GM12878 (cell line): ENCODE measurements at regions not wholly inside any gene's neighbourhood (a gene's known extent, or its start where the extent isn't known, plus 50 kb on each side); places are given as distances from the start of the nearest gene placed in this dataset.

Source experiments
- ATAC-seq: fragments of 200-7000 bp; cut with Tn5 transposase; 3 replicates; pipeline ENCODE4 v1.9.1; 2020; ENCODE audit warnings: mild to moderate bottlenecking, moderate library complexity
- BruUV-seq: library from RNA; stranded (reverse); fragments of 400-500 nt; replicated peaks from 2 replicates; lab custom pipeline; 2021; lab: Mats Ljungman, UMichigan
- CTCF ChIA-PET: fragments of 300-600 bp; sonication (Branson Sonifier 250); formaldehyde crosslinking; extraction: SDS; loops from one replicate; lab custom pipeline; 2021; ENCODE audit warnings: inconsistent platforms; lab: Yijun Ruan, JAX
- POLR2A ChIA-PET: fragments of 350-600 bp; formaldehyde crosslinking; extraction: SDS; loops from one replicate; lab custom pipeline; 2021; ENCODE audit warnings: inconsistent platforms; lab: Charles Lee
- RAD21 ChIA-PET: fragments of 300-600 bp; sonication (Branson Sonifier 250); formaldehyde crosslinking; loops from one replicate; lab custom pipeline; 2023; ENCODE audit warnings: antibody characterized with exemption; ENCODE audit not compliant: unreplicated experiment; lab: Charles Lee
- SMC1A ChIA-PET: fragments of 300-600 bp; sonication (Branson Sonifier 250); formaldehyde crosslinking; loops from one replicate; lab custom pipeline; 2023; ENCODE audit not compliant: unreplicated experiment, uncharacterized antibody; lab: Charles Lee
- DNase-seq: peaks from one replicate; pipeline ENCODE4 v3.0.0-alpha.2; 2011; ENCODE audit warnings: low read depth, low spot score
- FAIRE-seq: peaks from 3 replicates; lab custom pipeline; 2011; peaks lifted over from hg19 to GRCh38; lab: Jason Lieb, UNC
- H2AFZ ChIP-seq: 2 replicates; pipeline ENCODE4 v1.6.0; 2011; ENCODE audit warnings: low read depth, low read length, control low read depth; ENCODE audit not compliant: control insufficient read depth
- H3K27ac ChIP-seq: 2 replicates; pipeline ENCODE4 v1.5.1; 2011; ENCODE audit warnings: control low read depth; ENCODE audit not compliant: control insufficient read depth, insufficient read depth
- H3K27me3 ChIP-seq, 2 experiments: replicated peaks in 1 of 2; 2 replicates each; pipeline versions ENCODE4 v1.6.0 to v1.6.1; 2011; ENCODE audit warnings: low read length in 1 of 2; ENCODE audit not compliant: control insufficient read depth in 2 of 2, insufficient read depth in 2 of 2
- H3K36me3 ChIP-seq, 2 experiments: 2 replicates each; pipeline ENCODE4 v1.5.1; 2011; ENCODE audit warnings: low read length in 1 of 2; ENCODE audit not compliant: control insufficient read depth in 2 of 2, insufficient read depth in 2 of 2
- H3K4me1 ChIP-seq: 2 replicates; pipeline ENCODE4 v1.6.1; 2011; ENCODE audit warnings: mild to moderate bottlenecking, low read length, moderate library complexity, mixed read lengths; ENCODE audit not compliant: control insufficient read depth, insufficient read depth
- H3K4me2 ChIP-seq: 2 replicates; pipeline ENCODE4 v1.6.0; 2011; ENCODE audit warnings: control low read depth; ENCODE audit not compliant: control insufficient read depth, insufficient read depth
- H3K4me3 ChIP-seq: fragments of 200-600 bp; sonication (generic); 2 replicates; pipeline ENCODE4 v1.5.1; 2016
- H3K79me2 ChIP-seq: 2 replicates; pipeline ENCODE4 v1.6.0; 2011; ENCODE audit warnings: low read length; ENCODE audit not compliant: control insufficient read depth, insufficient read depth
- H3K9ac ChIP-seq: 2 replicates; pipeline ENCODE4 v1.8.0; 2011; ENCODE audit warnings: low read length, control low read depth, mixed read lengths; ENCODE audit not compliant: control insufficient read depth, insufficient read depth
- H3K9me3 ChIP-seq: replicated peaks from 3 replicates; pipeline ENCODE4 v1.5.1; 2011; ENCODE audit warnings: mild to moderate bottlenecking, low read length; ENCODE audit not compliant: control insufficient read depth, insufficient read depth
- H4K20me1 ChIP-seq: 2 replicates; pipeline ENCODE4 v1.6.0; 2011; ENCODE audit not compliant: control insufficient read depth, insufficient read depth
- ATF7 ChIP-seq: fragments of 450-650 bp; IDR thresholded peaks from 2 replicates; pipeline ENCODE4 v1.6.1; 2016; ENCODE audit warnings: low read depth, mild to moderate bottlenecking
- EP300 ChIP-seq, 2 experiments: fragments of 150-350 bp in 1 of 2; IDR thresholded peaks; 2 replicates each; pipeline ENCODE4 v1.6.1; 2011 to 2012; ENCODE audit warnings: low read depth in 2 of 2, low read length in 2 of 2, borderline replicate concordance in 1 of 2, improper control_type of control experiment in 1 of 2, inconsistent platforms in 1 of 2; ENCODE audit not compliant: control insufficient read depth in 1 of 2
- KLF5 ChIP-seq: fragments of 450-650 bp; IDR thresholded peaks from 2 replicates; pipeline ENCODE4 v1.6.1; 2014; ENCODE audit warnings: mild to moderate bottlenecking; ENCODE audit not compliant: partially characterized antibody
- WGBS: methylation state at CpG from one replicate; pipeline ENCODE4 v1.1.6; 2016; ENCODE audit warnings: low lambda C conversion rate; ENCODE audit not compliant: insufficient replicate concordance, insufficient coverage; ENCODE audit errors: missing lambda C conversion rate; 5-methylcytosine and 5-hydroxymethylcytosine counted together
- in situ Hi-C: fragments of 300-500 bp; cut with MboI; formaldehyde crosslinking; loops from 9 replicates; pipeline ENCODE4 v1.14.3; 2018; ENCODE audit warnings: mixed read lengths
- intact Hi-C: fragments of 100-400 bp; cut with micrococcal nuclease; formaldehyde crosslinking; loops from one replicate; pipeline ENCODE4 v1.14.2; 2022; ENCODE audit not compliant: unreplicated experiment
- TF ChIP-seq, protein P1 (sequence below): fragments of 450-650 bp; IDR thresholded peaks from 2 replicates; pipeline ENCODE4 v1.6.1; 2017; ENCODE audit warnings: mild to moderate bottlenecking, moderate library complexity

GRCh38 chr16:76007645-76008044 lies 269.6 kb upstream of the CNTNAP4 start (continued):
- TF ChIP-seq, protein P1, sequence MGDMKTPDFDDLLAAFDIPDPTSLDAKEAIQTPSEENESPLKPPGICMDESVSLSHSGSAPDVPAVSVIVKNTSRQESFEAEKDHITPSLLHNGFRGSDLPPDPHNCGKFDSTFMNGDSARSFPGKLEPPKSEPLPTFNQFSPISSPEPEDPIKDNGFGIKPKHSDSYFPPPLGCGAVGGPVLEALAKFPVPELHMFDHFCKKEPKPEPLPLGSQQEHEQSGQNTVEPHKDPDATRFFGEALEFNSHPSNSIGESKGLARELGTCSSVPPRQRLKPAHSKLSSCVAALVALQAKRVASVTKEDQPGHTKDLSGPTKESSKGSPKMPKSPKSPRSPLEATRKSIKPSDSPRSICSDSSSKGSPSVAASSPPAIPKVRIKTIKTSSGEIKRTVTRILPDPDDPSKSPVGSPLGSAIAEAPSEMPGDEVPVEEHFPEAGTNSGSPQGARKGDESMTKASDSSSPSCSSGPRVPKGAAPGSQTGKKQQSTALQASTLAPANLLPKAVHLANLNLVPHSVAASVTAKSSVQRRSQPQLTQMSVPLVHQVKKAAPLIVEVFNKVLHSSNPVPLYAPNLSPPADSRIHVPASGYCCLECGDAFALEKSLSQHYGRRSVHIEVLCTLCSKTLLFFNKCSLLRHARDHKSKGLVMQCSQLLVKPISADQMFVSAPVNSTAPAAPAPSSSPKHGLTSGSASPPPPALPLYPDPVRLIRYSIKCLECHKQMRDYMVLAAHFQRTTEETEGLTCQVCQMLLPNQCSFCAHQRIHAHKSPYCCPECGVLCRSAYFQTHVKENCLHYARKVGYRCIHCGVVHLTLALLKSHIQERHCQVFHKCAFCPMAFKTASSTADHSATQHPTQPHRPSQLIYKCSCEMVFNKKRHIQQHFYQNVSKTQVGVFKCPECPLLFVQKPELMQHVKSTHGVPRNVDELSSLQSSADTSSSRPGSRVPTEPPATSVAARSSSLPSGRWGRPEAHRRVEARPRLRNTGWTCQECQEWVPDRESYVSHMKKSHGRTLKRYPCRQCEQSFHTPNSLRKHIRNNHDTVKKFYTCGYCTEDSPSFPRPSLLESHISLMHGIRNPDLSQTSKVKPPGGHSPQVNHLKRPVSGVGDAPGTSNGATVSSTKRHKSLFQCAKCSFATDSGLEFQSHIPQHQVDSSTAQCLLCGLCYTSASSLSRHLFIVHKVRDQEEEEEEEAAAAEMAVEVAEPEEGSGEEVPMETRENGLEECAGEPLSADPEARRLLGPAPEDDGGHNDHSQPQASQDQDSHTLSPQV = no peak
- TF ChIP-seq EP300 (IDR thresholded peaks at IDR 0.05; ENCODE audit: borderline replicate concordance in 1 of 2, control insufficient read depth in 1 of 2, low read depth in 2 of 2, low read length in 2 of 2) = no peak

- Histone ChIP-seq H3K4me2 (no peak overlapping the region), H2AFZ (no peak overlapping the region)
- no peak for ATAC-seq
- TF ChIP-seq ATF7 (no peak), KLF5 (no peak)
- TF ChIP-seq, all 136 proteins: peak for 0
- intact Hi-C loops = no loop called here
- in situ Hi-C loops = no loop called here
- Histone ChIP-seq H3K9ac (no peak overlapping the region), H3K27me3 (no peaks in the 10 kb centered on the region; a peak in 1 of 4 replicates), H3K27ac (no peak overlapping the region), H3K9me3 (no peaks in the 10 kb centered on the region), H3K4me1 (no peaks in the 10 kb centered on the region), H3K4me3 (no peak overlapping the region), H4K20me1 (no peaks in the 10 kb centered on the region), H3K79me2 (no peaks in the 10 kb centered on the region), H3K36me3 (no peaks in the 10 kb centered on the region)
- ChIA-PET POLR2A (no interaction called here), SMC1A (interaction anchor here (0.6 kb wide), 1 partner anchor 41 kb away, joined by 3 read pairs; no protein-coding TSS in a partner anchor), CTCF (no interaction called here), RAD21 (no interaction called here)
- no TSS peak for BruUV-seq
- DNase-seq (no peak), FAIRE-seq (no peak)
- WGBS = 38% methylated on average over 2 of the region's 2 CpGs
Measured at GRCh38 chr16:76023835-76024234, 253.4 kb upstream of the CNTNAP4 start.
